GM21447 (cell line): ENCODE measurements at regions not wholly inside any gene's neighbourhood (a gene's known extent, or its start where the extent isn't known, plus 50 kb on each side); places are given as distances from the start of the nearest gene placed in this dataset.

Experiments
- ATAC-seq: cut with Tn5 transposase; IDR thresholded peaks from one replicate; pipeline ENCODE4 v1.9.1; 2021; ENCODE audit not compliant: unreplicated experiment

- no peak for ATAC-seq
These were observed 290.5 kb upstream of the ZSWIM2 start for GRCh38 chr2:187139469-187139868.

GRCh38 chr2:187138265-187138664, 289.3 kb upstream of the ZSWIM2 start:
- ATAC-seq: no peak

- ATAC-seq: no peak
These were observed 287.7 kb upstream of the ZSWIM2 start for GRCh38 chr2:187136646-187137045.

GRCh38 chr2:187134306-187134705, 285.3 kb upstream of the ZSWIM2 start:
- no peak for ATAC-seq

- ATAC-seq: no peak
These were observed 280.9 kb upstream of the ZSWIM2 start for GRCh38 chr2:187129868-187130267.

GRCh38 chr2:187129306-187129705, 280.3 kb upstream of the ZSWIM2 start:
- ATAC-seq: no peak

GRCh38 chr2:187126247-187127005, 277.5 kb upstream of the ZSWIM2 start:
- no peak for ATAC-seq

GRCh38 chr2:187125318-187125717, 276.3 kb upstream of the ZSWIM2 start:
- ATAC-seq: no peak

- no peak for ATAC-seq
These were observed 275.6 kb upstream of the ZSWIM2 start for GRCh38 chr2:187124529-187124928.

- no peak for ATAC-seq
These were observed 269.5 kb upstream of the ZSWIM2 start for GRCh38 chr2:187118331-187119099.

- ATAC-seq: no peak
These were observed 268.5 kb upstream of the ZSWIM2 start for GRCh38 chr2:187117483-187117882.

- no peak for ATAC-seq
These were observed 266.7 kb upstream of the ZSWIM2 start for GRCh38 chr2:187115627-187116026.

- ATAC-seq: no peak
These were observed 258.0 kb upstream of the ZSWIM2 start for GRCh38 chr2:187107001-187107400.

- no peak for ATAC-seq
These were observed 256.2 kb upstream of the ZSWIM2 start for GRCh38 chr2:187105218-187105617.

- ATAC-seq: no peak
These were observed 253.4 kb upstream of the ZSWIM2 start for GRCh38 chr2:187102381-187102780.

GRCh38 chr2:187098154-187098553, 249.2 kb upstream of the ZSWIM2 start:
- ATAC-seq: no peak

GRCh38 chr2:187093771-187094412, 244.9 kb upstream of the ZSWIM2 start:
- ATAC-seq: no peak

GRCh38 chr2:187091664-187092063, 242.7 kb upstream of the ZSWIM2 start:
- no peak for ATAC-seq

- ATAC-seq: no peak
These were observed 235.6 kb upstream of the ZSWIM2 start for GRCh38 chr2:187084524-187084923.

- ATAC-seq: no peak
These were observed 232.5 kb upstream of the ZSWIM2 start for GRCh38 chr2:187081461-187081860.

- no peak for ATAC-seq
These were observed 230.9 kb upstream of the ZSWIM2 start for GRCh38 chr2:187079901-187080300.

GRCh38 chr2:187078297-187078696, 229.3 kb upstream of the ZSWIM2 start:
- no peak for ATAC-seq
